Heart left ventricle (tissue), 16 donors: ENCODE measurements at regions not wholly inside any gene's neighbourhood (a gene's known extent, or its start where the extent isn't known, plus 50 kb on each side); places are given as distances from the start of the nearest gene placed in this dataset.

Experiments used
- ATAC-seq, 4 donors: fragments of 200-7000 bp; cut with Tn5 transposase; one replicate each; pipeline ENCODE4 v1.9.1; 2020 to 2022; ENCODE audit warnings: moderate library complexity in 4 of 4, mild to moderate bottlenecking in 3 of 4, moderate number of reproducible peaks in 1 of 4
- DNase-seq, 5 donors: peaks; one replicate each; pipeline ENCODE4 v3.0.0-alpha.2; 2020
- H3K27ac ChIP-seq, 12 donors: fragments of 200-600 bp; sonication (generic) in 4 of 12; one replicate each; pipeline versions ENCODE4 v1.5.0 to v1.8.0; 2016 to 2022; ENCODE audit warnings: mild to moderate bottlenecking in 2 of 12
- H3K27me3 ChIP-seq, 9 donors: fragments of 200-600 bp; sonication (generic) in 2 of 9; one replicate each; pipeline versions ENCODE4 v1.5.1 to v1.8.0; 2016 to 2022; ENCODE audit warnings: mild to moderate bottlenecking in 3 of 9
- H3K36me3 ChIP-seq, 9 donors: fragments of 200-600 bp; sonication (generic) in 2 of 9; one replicate each; pipeline versions ENCODE4 v1.5.0 to v1.8.0; 2018 to 2022; ENCODE audit warnings: mild to moderate bottlenecking in 2 of 9
- H3K4me1 ChIP-seq, 12 donors: fragments of 200-600 bp; sonication (generic) in 4 of 12; one replicate each; pipeline versions ENCODE4 v1.5.0 to v1.8.0; 2016 to 2022; ENCODE audit warnings: mild to moderate bottlenecking in 3 of 12
- H3K4me3 ChIP-seq, 12 donors: fragments of 200-600 bp; sonication (generic) in 4 of 12; one replicate each; pipeline versions ENCODE4 v1.5.0 to v1.8.0; 2017 to 2022; ENCODE audit warnings: mild to moderate bottlenecking in 9 of 12, moderate library complexity in 4 of 12
- H3K9me3 ChIP-seq, 12 donors: fragments of 200-600 bp; sonication (generic) in 4 of 12; one replicate each; pipeline versions ENCODE4 v1.5.0 to v1.8.0; 2016 to 2022; ENCODE audit warnings: mild to moderate bottlenecking in 1 of 12
- CTCF ChIP-seq, 12 donors: fragments of 200-600 bp; sonication (generic) in 4 of 12; IDR thresholded peaks; one replicate each; pipeline versions ENCODE4 v1.5.0 to v1.8.0; 2018 to 2022; ENCODE audit warnings: antibody characterized with exemption in 12 of 12, mild to moderate bottlenecking in 5 of 12
- POLR2A ChIP-seq, 2 donors: fragments of 450-650 bp; IDR thresholded peaks; one replicate each; pipeline ENCODE4 v1.6.1; 2017; ENCODE audit warnings: antibody characterized with exemption in 2 of 2, mild to moderate bottlenecking in 2 of 2, moderate library complexity in 2 of 2
- WGBS, 4 donors: extraction: QIAGEN DNeasy Blood & Tissue Kit in 2 of 4; methylation state at CpG; one replicate each; pipeline versions ENCODE4 v1.1.5 to v1.1.7; 2013 to 2018; 5-methylcytosine and 5-hydroxymethylcytosine counted together
- intact Hi-C, 10 donors: fragments of 100-400 bp; cut with DNase I; formaldehyde crosslinking; loops; one replicate each; pipeline versions ENCODE4 v1.11.1 to v1.14.2; 2022
- donor health status: ischemic (EF 13 %, LVEDD 7.1; RV severe dilation, severe dysfunction).
- donor health status: healthy with polysubstance abuse.
- donor health status: DM: no; HTN: yes; CAD: no.
- donor health status: DM: no; HTN: no; CAD: no.
- donor health status: ischemic (EF 25% LVEDD 6.9; RV normal size, moderate dysfunction).
- donor health status: ischemic (EF 25% LVEDD 5.7; RV mildly dilated, moderate dysfunction).
- donor health status: healthy.
- donor health status: DM: yes; HTN: yes; CAD: no.
- donor health status: ischemic (EF 35%, LVEDD 5.7; RV mildly dilated, moderate dysfunction).
- donor health status: nonischemic (EF 11% LVEDD 7.7; RV severe dilation, severe dysfunction).
- donor health status: DM: yes; HTN: yes; CAD: no.
- donor health status: PGD.
- donor health status: ischemic (EF 29% LVEDD 5.4; RV normal size, mild dysfunction).
- donor health status: nonischemic (EF 23%, LVEDD 6.1; RV moderate dilation, normal function).

- Histone ChIP-seq H3K27me3 (no peaks in the 10 kb centered on the region), H3K4me1 (peaks cover 0 to 43% (median 11%) of the 10 kb centered on the region in 12 donors), H3K27ac (peak overlapping the region in 3 of 12 donors; percentile 21 to 67 (median 55)), H3K36me3 (no peaks in the 10 kb centered on the region), H3K9me3 (no peaks in the 10 kb centered on the region), H3K4me3 (no peak overlapping the region)
- peak in 4 of 5 donors; percentile 65 to 83 (median 81) for DNase-seq
- intact Hi-C loops, result loop anchor here in 8 of 10 donors (2.0 to 10.0 kb wide), 3 partner anchors 163 to 226 kb away; no protein-coding TSS in a partner anchor
- peak; percentile 84 to 85 (median 84) for ATAC-seq
- TF ChIP-seq CTCF (IDR thresholded peaks at IDR 0.05) (peak; percentile 57 to 85 (median 73)), POLR2A (IDR thresholded peaks at IDR 0.05) (no peak)
- 52 to 59% (median 58%) methylated on average over 8 of the region's 8 CpGs for WGBS, 4 donors
Measured at GRCh38 chr4:15231265-15232091, 196.4 kb upstream of the C1QTNF7 start.

GRCh38 chr4:15232366-15233263, 195.2 kb upstream of the C1QTNF7 start:
- ATAC-seq (peak in 1 of 4 donors; percentile 6), DNase-seq (no peak)
- intact Hi-C loops, result loop anchor here in 5 of 10 donors (5.0 to 10.0 kb wide), 2 partner anchors 162 to 225 kb away; no protein-coding TSS in a partner anchor
- Histone ChIP-seq H3K4me1 (peaks cover 0 to 43% (median 11%) of the 10 kb centered on the region in 12 donors), H3K27me3 (no peaks in the 10 kb centered on the region), H3K4me3 (peak overlapping the region in 2 of 12 donors; percentile 8 to 18), H3K27ac (peak overlapping the region in 8 of 12 donors; percentile 8 to 67 (median 56)), H3K9me3 (no peaks in the 10 kb centered on the region), H3K36me3 (no peaks in the 10 kb centered on the region)
- TF ChIP-seq CTCF (IDR thresholded peaks at IDR 0.05) (no peak), POLR2A (IDR thresholded peaks at IDR 0.05) (no peak)
- 53 to 70% (median 63%) methylated on average over 10 of the region's 10 CpGs for WGBS, 4 donors

GRCh38 chr4:15233264-15233597, 194.6 kb upstream of the C1QTNF7 start:
- H3K27me3 ChIP-seq, result no peaks in the 10 kb centered on the region
- H3K27ac ChIP-seq, result peak overlapping the region in 8 of 12 donors; percentile 8 to 67 (median 56)

More at GRCh38 chr4:15233264-15233597, 194.6 kb upstream of the C1QTNF7 start:
- Histone ChIP-seq H3K36me3 (no peaks in the 10 kb centered on the region), H3K4me1 (peaks cover 0 to 43% (median 11%) of the 10 kb centered on the region in 12 donors), H3K9me3 (no peaks in the 10 kb centered on the region), H3K4me3 (peak overlapping the region in 2 of 12 donors; percentile 8 to 18)
- 39 to 63% (median 48%) methylated on average over 4 of the region's 4 CpGs for WGBS, 4 donors
- intact Hi-C loops, result loop anchor here in 5 of 10 donors (5.0 to 10.0 kb wide), 2 partner anchors 162 to 224 kb away; no protein-coding TSS in a partner anchor
- DNase-seq, result no peak
- peak in 3 of 4 donors; percentile 7 to 25 (median 16) for ATAC-seq
- TF ChIP-seq POLR2A (IDR thresholded peaks at IDR 0.05), result no peak
- no peak for TF ChIP-seq CTCF (IDR thresholded peaks at IDR 0.05)
